DND-41 (cell line): ENCODE measurements at regions not wholly inside any gene's neighbourhood (a gene's known extent, or its start where the extent isn't known, plus 50 kb on each side); places are given as distances from the start of the nearest gene placed in this dataset.

ENCODE experiments used
- EZH2 ChIP-seq: IDR thresholded peaks from 3 replicates; pipeline ENCODE4 v1.6.1; 2012; ENCODE audit warnings: borderline replicate concordance, low read depth, mild to moderate bottlenecking, moderate library complexity, low read length, inconsistent platforms; ENCODE audit not compliant: severe bottlenecking
- TF ChIP-seq, protein P1 (sequence below): IDR thresholded peaks from 2 replicates; pipeline ENCODE4 v1.5.1; 2012; ENCODE audit warnings: borderline replicate concordance, low read length, moderate library complexity, mild to moderate bottlenecking; ENCODE audit not compliant: poor library complexity, severe bottlenecking; ENCODE audit errors: extremely low read depth

DNA sequence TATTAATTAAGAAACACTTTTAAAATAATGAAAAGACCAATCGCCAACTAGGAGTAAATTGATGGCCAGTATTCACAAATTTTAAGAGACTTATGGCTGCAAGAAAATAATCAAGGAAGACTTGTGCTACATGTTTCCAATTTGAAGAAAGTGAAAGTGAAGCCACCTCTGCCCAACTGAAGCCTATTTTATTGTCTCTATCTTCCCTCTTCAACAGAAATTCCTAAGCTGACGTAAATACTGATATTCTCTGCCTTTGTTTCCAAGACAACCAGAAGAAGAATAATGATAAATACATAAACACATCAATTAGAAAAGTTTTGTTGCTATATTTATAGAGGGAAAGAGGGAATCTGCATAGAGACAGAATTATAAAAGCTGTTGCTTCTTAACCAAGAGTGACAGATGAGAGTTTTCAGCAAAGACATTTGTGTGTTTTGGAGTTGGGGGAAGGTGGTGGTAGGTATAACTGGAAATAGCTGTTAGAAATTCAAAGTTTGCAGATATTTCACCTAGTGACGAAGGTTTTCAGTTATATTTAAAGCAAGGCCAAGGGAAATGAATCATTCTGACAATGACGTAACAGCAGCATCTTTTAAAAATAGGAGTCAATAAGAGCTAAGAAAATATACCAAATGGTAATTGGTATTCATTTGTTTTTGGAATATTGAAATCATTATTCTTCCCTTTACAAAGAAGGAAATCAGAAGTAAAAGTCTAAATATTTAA is 576.6 kb upstream of the SORCS1 start:
- TF ChIP-seq, protein P1, sequence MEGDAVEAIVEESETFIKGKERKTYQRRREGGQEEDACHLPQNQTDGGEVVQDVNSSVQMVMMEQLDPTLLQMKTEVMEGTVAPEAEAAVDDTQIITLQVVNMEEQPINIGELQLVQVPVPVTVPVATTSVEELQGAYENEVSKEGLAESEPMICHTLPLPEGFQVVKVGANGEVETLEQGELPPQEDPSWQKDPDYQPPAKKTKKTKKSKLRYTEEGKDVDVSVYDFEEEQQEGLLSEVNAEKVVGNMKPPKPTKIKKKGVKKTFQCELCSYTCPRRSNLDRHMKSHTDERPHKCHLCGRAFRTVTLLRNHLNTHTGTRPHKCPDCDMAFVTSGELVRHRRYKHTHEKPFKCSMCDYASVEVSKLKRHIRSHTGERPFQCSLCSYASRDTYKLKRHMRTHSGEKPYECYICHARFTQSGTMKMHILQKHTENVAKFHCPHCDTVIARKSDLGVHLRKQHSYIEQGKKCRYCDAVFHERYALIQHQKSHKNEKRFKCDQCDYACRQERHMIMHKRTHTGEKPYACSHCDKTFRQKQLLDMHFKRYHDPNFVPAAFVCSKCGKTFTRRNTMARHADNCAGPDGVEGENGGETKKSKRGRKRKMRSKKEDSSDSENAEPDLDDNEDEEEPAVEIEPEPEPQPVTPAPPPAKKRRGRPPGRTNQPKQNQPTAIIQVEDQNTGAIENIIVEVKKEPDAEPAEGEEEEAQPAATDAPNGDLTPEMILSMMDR = no peak
- TF ChIP-seq EZH2 = no peak
